CD4-positive, CD25-positive, alpha-beta regulatory T cell (primary cell): ENCODE measurements at regions not wholly inside any gene's neighbourhood (a gene's known extent, or its start where the extent isn't known, plus 50 kb on each side); places are given as distances from the start of the nearest gene placed in this dataset.

Source experiments
- ATAC-seq, 2 donors: fragments of 150-1000 bp; cut with Tn5 transposase; one replicate each; pipeline ENCODE4 v1.10.0; 2021; ENCODE audit warnings: low read depth in 2 of 2, moderate number of reproducible peaks in 2 of 2, moderate library complexity in 1 of 2
- DNase-seq, 3 donors: peaks; one replicate each; pipeline versions ENCODE4 v3.0.0 to v3.0.0-alpha.2; 2012 to 2022; ENCODE audit warnings: mixed read lengths in 1 of 3
- H3K27ac ChIP-seq: one replicate; pipeline ENCODE4 v1.7.0; 2013; ENCODE audit warnings: mild to moderate bottlenecking, low read length; ENCODE audit not compliant: insufficient read depth, poor library complexity, severe bottlenecking
- H3K27me3 ChIP-seq: one replicate; pipeline ENCODE4 v1.7.0; 2013; ENCODE audit warnings: low read length; ENCODE audit not compliant: control insufficient read depth, insufficient read depth
- H3K36me3 ChIP-seq: one replicate; pipeline ENCODE4 v1.7.0; 2013; ENCODE audit warnings: mild to moderate bottlenecking, low read length, moderate library complexity; ENCODE audit not compliant: control insufficient read depth, insufficient read depth
- H3K4me1 ChIP-seq: 2 replicates; pipeline ENCODE4 v1.7.0; 2013; ENCODE audit warnings: mild to moderate bottlenecking, low read length; ENCODE audit not compliant: insufficient read depth, control insufficient read depth, poor library complexity, severe bottlenecking
- H3K4me3 ChIP-seq: one replicate; pipeline ENCODE4 v1.7.0; 2013; ENCODE audit warnings: low read depth, mild to moderate bottlenecking, low read length, moderate library complexity
- H3K9me3 ChIP-seq, 2 experiments: 1 replicate in 1 of 2; 2 replicates in 1 of 2; pipeline ENCODE4 v1.7.0; 2013; ENCODE audit warnings: low read length in 2 of 2, mild to moderate bottlenecking in 1 of 2, moderate library complexity in 1 of 2; ENCODE audit not compliant: control insufficient read depth in 2 of 2
- H3K27ac Mint-ChIP-seq, 3 donors: one replicate each; pipeline ENCODE4 v1.8.0; 2020 to 2022; ENCODE audit warnings: mild to moderate bottlenecking in 3 of 3, mixed read lengths in 3 of 3, moderate library complexity in 2 of 3
- H3K27me3 Mint-ChIP-seq: one replicate; pipeline ENCODE4 v1.8.0; 2022; ENCODE audit warnings: mild to moderate bottlenecking, mixed read lengths
- H3K36me3 Mint-ChIP-seq: one replicate; pipeline ENCODE4 v1.8.0; 2020; ENCODE audit warnings: mixed read lengths
- H3K4me1 Mint-ChIP-seq, 4 donors: one replicate each; pipeline ENCODE4 v1.8.0; 2020 to 2022; ENCODE audit warnings: mixed read lengths in 4 of 4, mild to moderate bottlenecking in 1 of 4
- H3K4me3 Mint-ChIP-seq, 4 donors: one replicate each; pipeline ENCODE4 v1.8.0; 2020 to 2022; ENCODE audit warnings: mild to moderate bottlenecking in 4 of 4, mixed read lengths in 4 of 4, moderate library complexity in 3 of 4
- H3K9me3 Mint-ChIP-seq, 7 donors: one replicate each; pipeline ENCODE4 v1.8.0; 2020 to 2022; ENCODE audit warnings: mixed read lengths in 7 of 7, mild to moderate bottlenecking in 3 of 7, moderate library complexity in 2 of 7

- no peak for ATAC-seq
- Mint-ChIP-seq H3K27me3 (peaks cover 7% of the 10 kb centered on the region), H3K36me3 (no peaks in the 10 kb centered on the region), H3K4me3 (no peak overlapping the region), H3K27ac (no peak overlapping the region), H3K4me1 (peaks cover 0 to 5% (median 0%) of the 10 kb centered on the region in 4 donors), H3K9me3 (no peaks in the 10 kb centered on the region)
- Histone ChIP-seq H3K27ac (no peak overlapping the region), H3K4me3 (no peak overlapping the region), H3K36me3 (no peaks in the 10 kb centered on the region), H3K9me3 (no peaks in the 10 kb centered on the region), H3K4me1 (no peaks in the 10 kb centered on the region), H3K27me3 (no peaks in the 10 kb centered on the region)
- no peak for DNase-seq
Measured at GRCh38 chr5:179485845-179486575, 64.3 kb upstream of the RUFY1 start.

DNA sequence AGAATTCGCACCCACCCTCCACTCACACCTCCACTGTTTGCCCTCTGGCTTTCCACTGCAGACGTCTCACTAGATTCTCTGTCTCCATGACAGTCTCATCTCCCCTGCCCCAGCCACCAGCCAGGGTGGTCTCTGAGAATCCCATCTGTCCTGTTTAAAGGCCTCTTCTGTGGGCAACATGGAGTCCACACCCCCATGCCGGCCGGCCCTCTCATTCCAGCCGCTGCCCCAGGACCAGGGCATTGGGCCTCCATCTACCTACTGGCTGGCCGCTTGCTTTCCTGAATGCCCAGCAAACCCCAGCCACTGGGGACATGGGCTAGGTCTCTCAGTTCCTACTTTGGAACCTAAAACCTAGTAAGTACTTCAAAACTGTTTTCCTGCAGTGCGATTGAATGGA lies 65.6 kb upstream of the RUFY1 start:
- Histone ChIP-seq H3K9me3 (no peaks in the 10 kb centered on the region), H3K27me3 (no peaks in the 10 kb centered on the region), H3K36me3 (no peaks in the 10 kb centered on the region), H3K27ac (no peak overlapping the region), H3K4me3 (no peak overlapping the region), H3K4me1 (no peaks in the 10 kb centered on the region)
- Mint-ChIP-seq H3K36me3 (no peaks in the 10 kb centered on the region), H3K27ac (no peak overlapping the region), H3K9me3 (no peaks in the 10 kb centered on the region), H3K27me3 (peaks cover 10% of the 10 kb centered on the region), H3K4me1 (peaks cover 0 to 5% (median 0%) of the 10 kb centered on the region in 4 donors), H3K4me3 (no peak overlapping the region)
- ATAC-seq (no peak), DNase-seq (no peak)

GRCh38 chr5:179484201-179484600 lies 66.2 kb upstream of the RUFY1 start:
- Mint-ChIP-seq H3K9me3 (no peaks in the 10 kb centered on the region), H3K27ac (no peak overlapping the region), H3K4me1 (peaks cover 0 to 5% (median 0%) of the 10 kb centered on the region in 4 donors), H3K4me3 (no peak overlapping the region), H3K27me3 (peaks cover 10% of the 10 kb centered on the region), H3K36me3 (no peaks in the 10 kb centered on the region)
- Histone ChIP-seq H3K4me1 (no peaks in the 10 kb centered on the region), H3K4me3 (no peak overlapping the region), H3K27ac (no peak overlapping the region), H3K36me3 (no peaks in the 10 kb centered on the region), H3K27me3 (no peaks in the 10 kb centered on the region), H3K9me3 (no peaks in the 10 kb centered on the region)
- DNase-seq (no peak), ATAC-seq (no peak)

GRCh38 chr5:179478624-179479023 lies 71.7 kb upstream of the RUFY1 start:
- H3K9me3 Mint-ChIP-seq: peaks cover 0 to 1% (median 0%) of the 10 kb centered on the region in 7 donors
- Histone ChIP-seq H3K27me3 (no peaks in the 10 kb centered on the region), H3K27ac (no peak overlapping the region), H3K4me1 (no peaks in the 10 kb centered on the region), H3K36me3 (no peaks in the 10 kb centered on the region), H3K9me3 (no peaks in the 10 kb centered on the region), H3K4me3 (no peak overlapping the region)
- no peak for ATAC-seq
- no peak for DNase-seq
- H3K27ac Mint-ChIP-seq: no peak overlapping the region
- H3K4me1 Mint-ChIP-seq: peaks cover 0 to 5% (median 0%) of the 10 kb centered on the region in 4 donors
- H3K4me3 Mint-ChIP-seq: no peak overlapping the region
- peaks cover 10% of the 10 kb centered on the region for H3K27me3 Mint-ChIP-seq
- no peaks in the 10 kb centered on the region for H3K36me3 Mint-ChIP-seq

DNA sequence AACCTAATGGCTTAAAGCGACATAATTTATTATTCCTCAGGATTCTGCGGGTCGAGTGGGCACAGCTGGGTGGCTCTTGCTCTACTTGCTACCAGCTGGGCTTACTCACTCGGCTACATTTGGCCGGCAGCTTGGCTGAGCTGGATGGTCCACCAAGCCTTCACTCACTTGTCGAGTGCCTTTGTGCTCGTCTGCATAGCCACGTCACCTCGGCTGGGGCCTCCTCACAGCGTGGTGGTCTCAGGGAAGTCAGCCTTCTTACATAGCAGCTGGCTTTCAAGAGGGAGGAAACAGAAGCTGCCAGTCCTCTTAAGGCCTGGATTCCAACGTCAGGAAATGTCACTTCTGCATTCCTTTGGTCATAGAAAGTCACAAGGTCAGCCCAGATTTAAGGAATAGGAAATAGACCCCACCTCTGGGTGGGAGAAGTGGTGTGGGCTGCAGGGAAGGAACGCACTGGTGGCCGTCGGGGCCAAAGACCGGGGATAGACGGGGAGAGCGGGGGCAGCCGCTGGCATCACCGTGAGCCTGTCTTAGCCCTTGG lies 75.1 kb upstream of the RUFY1 start:
- Mint-ChIP-seq H3K36me3 (no peaks in the 10 kb centered on the region), H3K4me3 (peak overlapping the region in 1 of 4 donors; percentile 13), H3K4me1 (no peaks in the 10 kb centered on the region), H3K27me3 (peaks cover 5% of the 10 kb centered on the region), H3K9me3 (peaks cover 0 to 1% (median 0%) of the 10 kb centered on the region in 7 donors), H3K27ac (no peak overlapping the region)
- DNase-seq: no peak
- H3K4me1 ChIP-seq: no peaks in the 10 kb centered on the region
- H3K4me3 ChIP-seq: no peak overlapping the region
- H3K27ac ChIP-seq: no peak overlapping the region
- ATAC-seq: no peak
- H3K36me3 ChIP-seq: no peaks in the 10 kb centered on the region
- H3K9me3 ChIP-seq: no peaks in the 10 kb centered on the region
- no peaks in the 10 kb centered on the region for H3K27me3 ChIP-seq

GRCh38 chr5:179472641-179473040 lies 77.7 kb upstream of the RUFY1 start:
- no peaks in the 10 kb centered on the region for H3K36me3 ChIP-seq
- H3K9me3 ChIP-seq: no peaks in the 10 kb centered on the region
- H3K27ac Mint-ChIP-seq: no peak overlapping the region
- H3K27me3 Mint-ChIP-seq: peaks cover 5% of the 10 kb centered on the region
- H3K4me3 Mint-ChIP-seq: no peak overlapping the region
- no peak for ATAC-seq
- no peak overlapping the region for H3K4me3 ChIP-seq
- no peaks in the 10 kb centered on the region for H3K4me1 Mint-ChIP-seq
- no peaks in the 10 kb centered on the region for H3K36me3 Mint-ChIP-seq
- no peaks in the 10 kb centered on the region for H3K4me1 ChIP-seq
- H3K27ac ChIP-seq: no peak overlapping the region
- peaks cover 0 to 1% (median 0%) of the 10 kb centered on the region in 7 donors for H3K9me3 Mint-ChIP-seq
- H3K27me3 ChIP-seq: no peaks in the 10 kb centered on the region
- DNase-seq: no peak

- no peak overlapping the region for H3K4me3 ChIP-seq
- H3K4me3 Mint-ChIP-seq: no peak overlapping the region
- no peaks in the 10 kb centered on the region for H3K4me1 ChIP-seq
- H3K9me3 Mint-ChIP-seq: peaks cover 0 to 1% (median 0%) of the 10 kb centered on the region in 7 donors
- no peaks in the 10 kb centered on the region for H3K36me3 Mint-ChIP-seq
- no peak overlapping the region for H3K27ac ChIP-seq
- no peaks in the 10 kb centered on the region for H3K4me1 Mint-ChIP-seq
- no peaks in the 10 kb centered on the region for H3K9me3 ChIP-seq
- peaks cover 4% of the 10 kb centered on the region for H3K27me3 Mint-ChIP-seq
- no peak for DNase-seq
- no peaks in the 10 kb centered on the region for H3K27me3 ChIP-seq
- H3K36me3 ChIP-seq: no peaks in the 10 kb centered on the region
- H3K27ac Mint-ChIP-seq: no peak overlapping the region
- no peak for ATAC-seq
Measured at GRCh38 chr5:179472174-179472573, 78.2 kb upstream of the RUFY1 start.

GRCh38 chr5:179470201-179470600 lies 80.2 kb upstream of the RUFY1 start:
- no peak for ATAC-seq
- Histone ChIP-seq H3K27ac (no peak overlapping the region), H3K27me3 (no peaks in the 10 kb centered on the region), H3K4me3 (no peak overlapping the region), H3K4me1 (no peaks in the 10 kb centered on the region), H3K9me3 (no peaks in the 10 kb centered on the region), H3K36me3 (no peaks in the 10 kb centered on the region)
- no peaks in the 10 kb centered on the region for H3K9me3 Mint-ChIP-seq
- H3K4me1 Mint-ChIP-seq: no peaks in the 10 kb centered on the region
- no peaks in the 10 kb centered on the region for H3K27me3 Mint-ChIP-seq
- DNase-seq: no peak
- no peak overlapping the region for H3K4me3 Mint-ChIP-seq
- no peak overlapping the region for H3K27ac Mint-ChIP-seq
- H3K36me3 Mint-ChIP-seq: no peaks in the 10 kb centered on the region
